ENCODE measurements at regions not wholly inside any gene's neighbourhood (a gene's known extent, or its start where the extent isn't known, plus 50 kb on each side); places are given as distances from the start of the nearest gene placed in this dataset.
A peak's percentile ranks its signal among the peaks of the same experiment; 100 is the strongest.

GRCh38 chr1:43011020-43011419 is 52.4 kb upstream of the SLC2A1 start:
- TF ChIP-seq, protein P1, sequence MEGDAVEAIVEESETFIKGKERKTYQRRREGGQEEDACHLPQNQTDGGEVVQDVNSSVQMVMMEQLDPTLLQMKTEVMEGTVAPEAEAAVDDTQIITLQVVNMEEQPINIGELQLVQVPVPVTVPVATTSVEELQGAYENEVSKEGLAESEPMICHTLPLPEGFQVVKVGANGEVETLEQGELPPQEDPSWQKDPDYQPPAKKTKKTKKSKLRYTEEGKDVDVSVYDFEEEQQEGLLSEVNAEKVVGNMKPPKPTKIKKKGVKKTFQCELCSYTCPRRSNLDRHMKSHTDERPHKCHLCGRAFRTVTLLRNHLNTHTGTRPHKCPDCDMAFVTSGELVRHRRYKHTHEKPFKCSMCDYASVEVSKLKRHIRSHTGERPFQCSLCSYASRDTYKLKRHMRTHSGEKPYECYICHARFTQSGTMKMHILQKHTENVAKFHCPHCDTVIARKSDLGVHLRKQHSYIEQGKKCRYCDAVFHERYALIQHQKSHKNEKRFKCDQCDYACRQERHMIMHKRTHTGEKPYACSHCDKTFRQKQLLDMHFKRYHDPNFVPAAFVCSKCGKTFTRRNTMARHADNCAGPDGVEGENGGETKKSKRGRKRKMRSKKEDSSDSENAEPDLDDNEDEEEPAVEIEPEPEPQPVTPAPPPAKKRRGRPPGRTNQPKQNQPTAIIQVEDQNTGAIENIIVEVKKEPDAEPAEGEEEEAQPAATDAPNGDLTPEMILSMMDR (IDR thresholded peaks at IDR 0.05), result no peak
- TF ChIP-seq POLR2AphosphoS5 (IDR thresholded peaks at IDR 0.05), result no peak
- H3K9me3 ChIP-seq, result no peaks in the 10 kb centered on the region
- H3K27ac ChIP-seq, result no peak overlapping the region
- H3K4me1 ChIP-seq, result no peaks in the 10 kb centered on the region
- no peak for DNase-seq (ENCODE audit: low spot score in 2 of 2)
- H3K36me3 ChIP-seq, result no peaks in the 10 kb centered on the region
- H3K27me3 ChIP-seq, result no peaks in the 10 kb centered on the region
- intact Hi-C loops (cut with DNase I; ENCODE audit: low total_unique reads), result no loop called here
- no peak overlapping the region for H3K4me3 ChIP-seq

GRCh38 chr1:43009274-43009673 is 50.6 kb upstream of the SLC2A1 start:
- H3K4me3 ChIP-seq, result no peak overlapping the region
- H3K4me1 ChIP-seq, result no peaks in the 10 kb centered on the region
- TF ChIP-seq, protein P1 (IDR thresholded peaks at IDR 0.05), result no peak
- TF ChIP-seq POLR2AphosphoS5 (IDR thresholded peaks at IDR 0.05) (no peak), POLR2A (IDR thresholded peaks at IDR 0.05) (no peak)
- H3K27ac ChIP-seq, result no peak overlapping the region
- no peaks in the 10 kb centered on the region for H3K27me3 ChIP-seq
- no peaks in the 10 kb centered on the region for H3K9me3 ChIP-seq
- no peak for DNase-seq (ENCODE audit: low spot score in 2 of 2)
- intact Hi-C loops (cut with DNase I; ENCODE audit: low total_unique reads), result no loop called here
- no peaks in the 10 kb centered on the region for H3K36me3 ChIP-seq

GRCh38 chr1:43008115-43009060 is 49.7 kb upstream of the SLC2A1 start:
- Histone ChIP-seq H3K4me3 (no peak overlapping the region), H3K27ac (peak overlapping the region; percentile 54 to 84), H3K36me3 (no peaks in the 10 kb centered on the region), H3K9me3 (no peaks in the 10 kb centered on the region), H3K4me1 (no peaks in the 10 kb centered on the region), H3K27me3 (no peaks in the 10 kb centered on the region)
- TF ChIP-seq, protein P1 (IDR thresholded peaks at IDR 0.05), result no peak
- TF ChIP-seq POLR2AphosphoS5 (IDR thresholded peaks at IDR 0.05) (no peak), POLR2A (IDR thresholded peaks at IDR 0.05) (no peak)
- intact Hi-C loops (cut with DNase I; ENCODE audit: low total_unique reads), result no loop called here
- no peak for DNase-seq (ENCODE audit: low spot score in 2 of 2)
